PC-3 (cell line): ENCODE measurements at regions not wholly inside any gene's neighbourhood (a gene's known extent, or its start where the extent isn't known, plus 50 kb on each side); places are given as distances from the start of the nearest gene placed in this dataset.

Experiments used
- ATAC-seq: fragments of 200-7000 bp; cut with Tn5 transposase; 2 replicates; pipeline ENCODE4 v1.9.1; 2020; ENCODE audit warnings: mild to moderate bottlenecking, moderate library complexity
- BruUV-seq: library from RNA; stranded (reverse); fragments of 400-500 nt; replicated peaks from 2 replicates; lab custom pipeline; 2021; lab: Mats Ljungman, UMichigan
- CTCF ChIA-PET: fragments of 300-600 bp; sonication (Branson Sonifier 250); formaldehyde crosslinking; loops from one replicate; lab custom pipeline; 2022; ENCODE audit warnings: antibody characterized with exemption; lab: Charles Lee
- POLR2A ChIA-PET: fragments of 300-600 bp; sonication (Branson Sonifier 250); formaldehyde crosslinking; loops from one replicate; lab custom pipeline; 2022; ENCODE audit warnings: antibody characterized with exemption; ENCODE audit not compliant: unreplicated experiment; lab: Charles Lee
- DNase-seq: peaks from one replicate; pipeline ENCODE4 v3.0.0-alpha.2; 2015
- H2AFZ ChIP-seq: fragments of 300-600 bp; sonication (generic); 2 replicates; pipeline ENCODE4 v1.6.0; 2016; ENCODE audit warnings: antibody characterized with exemption, low read length
- H3F3A ChIP-seq: fragments of 300-600 bp; sonication (generic); one replicate; pipeline ENCODE4 v1.6.0; 2017; ENCODE audit warnings: antibody characterized with exemption, low read length, control low read depth, mild to moderate bottlenecking; ENCODE audit not compliant: unreplicated experiment
- H3K27ac ChIP-seq: fragments of 300-600 bp; sonication (generic); 2 replicates; pipeline ENCODE4 v1.5.1; 2016; ENCODE audit warnings: mild to moderate bottlenecking, low read length
- H3K27me3 ChIP-seq: fragments of 300-600 bp; sonication (generic); 2 replicates; pipeline ENCODE4 v1.6.1; 2016; ENCODE audit warnings: low read length, mixed read lengths
- H3K36me3 ChIP-seq: fragments of 300-600 bp; sonication (generic); 2 replicates; pipeline ENCODE4 v1.6.1; 2016; ENCODE audit warnings: low read depth, mixed run types, low read length, mixed read lengths
- H3K4me1 ChIP-seq: fragments of 300-600 bp; sonication (generic); 2 replicates; pipeline ENCODE4 v1.5.1; 2016; ENCODE audit warnings: low read length; ENCODE audit not compliant: insufficient read depth
- H3K4me2 ChIP-seq: fragments of 300-600 bp; sonication (generic); 2 replicates; pipeline ENCODE4 v1.6.0; 2016; ENCODE audit warnings: low read length
- H3K4me3 ChIP-seq: fragments of 300-600 bp; sonication (generic); 2 replicates; pipeline ENCODE4 v1.5.1; 2016; ENCODE audit warnings: mild to moderate bottlenecking, low read length, mixed read lengths
- H3K79me2 ChIP-seq: fragments of 300-600 bp; sonication (generic); 2 replicates; pipeline ENCODE4 v1.6.1; 2017; ENCODE audit warnings: low read length, mixed read lengths
- H3K9ac ChIP-seq: fragments of 300-600 bp; sonication (generic); 2 replicates; pipeline ENCODE4 v1.6.0; 2016; ENCODE audit warnings: mild to moderate bottlenecking, low read length
- H3K9me2 ChIP-seq: fragments of 300-600 bp; sonication (generic); replicated peaks from 2 replicates; pipeline ENCODE4 v1.6.1; 2016; ENCODE audit warnings: mixed run types, low read length, mixed read lengths
- H3K9me3 ChIP-seq: fragments of 300-600 bp; sonication (generic); 2 replicates; pipeline ENCODE4 v1.6.1; 2016; ENCODE audit warnings: low read length, mixed read lengths
- H4K20me1 ChIP-seq: fragments of 300-600 bp; sonication (generic); 2 replicates; pipeline ENCODE4 v1.6.1; 2016; ENCODE audit warnings: low read length, mixed read lengths
- EZH2 ChIP-seq: fragments of 300-600 bp; sonication (generic); IDR thresholded peaks from one replicate; pipeline ENCODE4 v1.6.1; 2017; ENCODE audit warnings: antibody characterized with exemption, mild to moderate bottlenecking, low read length; ENCODE audit not compliant: unreplicated experiment
- EZH2phosphoT487 ChIP-seq: fragments of 300-600 bp; sonication (generic); IDR thresholded peaks from 2 replicates; pipeline ENCODE4 v1.6.1; 2018; ENCODE audit warnings: mild to moderate bottlenecking, antibody characterized with exemption, low read length, borderline replicate concordance
- intact Hi-C: fragments of 100-400 bp; cut with micrococcal nuclease; formaldehyde crosslinking; loops from 2 replicates; pipeline ENCODE4 v1.9.0; 2023
- TF ChIP-seq, protein P1 (sequence below): fragments of 300-600 bp; sonication (generic); conservative IDR thresholded peaks from 2 replicates; pipeline ENCODE4 v1.5.1; 2017; ENCODE audit warnings: antibody characterized with exemption, low read depth, mild to moderate bottlenecking, low read length

DNA sequence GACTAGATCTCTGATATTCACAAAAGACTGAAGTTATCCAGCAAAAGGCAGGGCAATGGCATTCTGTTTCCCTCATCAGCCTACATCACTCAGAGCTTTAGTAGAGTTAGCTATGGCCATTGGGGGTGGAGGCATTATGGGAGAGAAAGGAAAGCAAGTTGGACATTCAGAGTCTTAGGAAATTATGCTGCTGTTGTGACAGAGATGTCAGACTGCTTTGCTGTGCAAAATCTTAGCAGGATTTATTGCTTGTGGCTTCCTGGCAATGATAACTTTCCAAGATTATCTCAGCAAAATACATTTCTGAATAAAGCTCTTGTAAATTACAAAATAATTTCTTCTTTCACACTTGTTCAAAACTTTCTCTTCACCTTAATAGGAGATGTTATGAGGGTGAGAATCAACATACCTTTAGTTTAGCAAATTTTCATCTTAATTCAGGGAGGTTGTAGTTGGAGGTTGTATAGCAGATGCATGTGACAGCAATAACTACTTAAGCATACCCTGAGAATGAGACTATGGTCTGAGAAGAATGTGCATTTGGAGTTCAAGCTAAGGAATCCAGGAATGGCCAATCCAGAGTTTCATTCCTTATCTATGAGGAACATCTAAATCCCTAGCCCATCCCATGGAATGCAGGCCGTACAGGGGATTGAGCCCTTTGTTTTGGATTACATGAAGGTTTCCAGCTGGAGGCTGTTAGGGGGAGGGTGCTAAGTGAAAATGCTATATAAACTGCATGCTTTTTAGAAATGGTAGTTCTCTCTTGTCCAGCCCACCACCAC is 179.8 kb downstream of the HAO1 start:
- Histone ChIP-seq H3K27me3 (no peaks in the 10 kb centered on the region), H4K20me1 (no peaks in the 10 kb centered on the region), H3K79me2 (no peaks in the 10 kb centered on the region), H3K9me2 (no peaks in the 10 kb centered on the region), H3F3A (no peaks in the 10 kb centered on the region), H3K27ac (no peak overlapping the region), H3K36me3 (no peaks in the 10 kb centered on the region), H3K4me2 (no peak overlapping the region), H3K9ac (no peak overlapping the region), H3K4me3 (no peak overlapping the region), H3K9me3 (no peaks in the 10 kb centered on the region), H2AFZ (no peak overlapping the region), H3K4me1 (no peaks in the 10 kb centered on the region)
- ChIA-PET POLR2A (interaction anchor here (0.6 kb wide), 1 partner anchor 135 kb away, joined by 4 read pairs; no protein-coding TSS in a partner anchor), CTCF (no interaction called here)
- TF ChIP-seq EZH2 (no peak), EZH2phosphoT487 (no peak)
- TF ChIP-seq, protein P1, sequence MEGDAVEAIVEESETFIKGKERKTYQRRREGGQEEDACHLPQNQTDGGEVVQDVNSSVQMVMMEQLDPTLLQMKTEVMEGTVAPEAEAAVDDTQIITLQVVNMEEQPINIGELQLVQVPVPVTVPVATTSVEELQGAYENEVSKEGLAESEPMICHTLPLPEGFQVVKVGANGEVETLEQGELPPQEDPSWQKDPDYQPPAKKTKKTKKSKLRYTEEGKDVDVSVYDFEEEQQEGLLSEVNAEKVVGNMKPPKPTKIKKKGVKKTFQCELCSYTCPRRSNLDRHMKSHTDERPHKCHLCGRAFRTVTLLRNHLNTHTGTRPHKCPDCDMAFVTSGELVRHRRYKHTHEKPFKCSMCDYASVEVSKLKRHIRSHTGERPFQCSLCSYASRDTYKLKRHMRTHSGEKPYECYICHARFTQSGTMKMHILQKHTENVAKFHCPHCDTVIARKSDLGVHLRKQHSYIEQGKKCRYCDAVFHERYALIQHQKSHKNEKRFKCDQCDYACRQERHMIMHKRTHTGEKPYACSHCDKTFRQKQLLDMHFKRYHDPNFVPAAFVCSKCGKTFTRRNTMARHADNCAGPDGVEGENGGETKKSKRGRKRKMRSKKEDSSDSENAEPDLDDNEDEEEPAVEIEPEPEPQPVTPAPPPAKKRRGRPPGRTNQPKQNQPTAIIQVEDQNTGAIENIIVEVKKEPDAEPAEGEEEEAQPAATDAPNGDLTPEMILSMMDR = no peak
- no TSS peak for BruUV-seq
- DNase-seq = no peak
- ATAC-seq = no peak
- intact Hi-C loops = no loop called here

DNA sequence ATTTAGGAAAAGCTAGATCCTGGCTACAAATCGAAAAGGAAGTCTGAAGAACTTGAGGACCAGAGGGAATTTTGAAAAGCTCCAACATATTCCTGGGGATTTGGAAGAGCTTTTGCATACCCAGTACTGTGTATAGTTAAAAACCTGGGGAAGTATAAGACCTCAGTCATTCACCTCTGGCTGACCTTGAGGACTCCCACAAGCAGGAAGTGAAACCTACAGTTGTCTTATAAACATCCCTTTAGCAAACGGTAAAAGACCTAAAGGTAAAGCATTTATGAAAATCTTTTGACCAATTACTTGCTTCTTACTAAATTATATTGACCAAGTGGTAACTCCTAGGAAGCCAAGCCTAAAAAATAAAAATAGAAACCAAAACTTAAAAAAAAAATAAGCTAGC is 175.0 kb downstream of the HAO1 start:
- DNase-seq (no peak), ATAC-seq (no peak)
- H4K20me1 ChIP-seq = no peaks in the 10 kb centered on the region
- no peaks in the 10 kb centered on the region for H3F3A ChIP-seq
- no peaks in the 10 kb centered on the region for H3K27me3 ChIP-seq
- BruUV-seq = no TSS peak
- no peaks in the 10 kb centered on the region for H3K9me3 ChIP-seq
- no peak overlapping the region for H3K4me3 ChIP-seq
- ChIA-PET POLR2A (no interaction called here), CTCF (no interaction called here)
- no peaks in the 10 kb centered on the region for H3K36me3 ChIP-seq
- intact Hi-C loops = no loop called here
- no peak overlapping the region for H2AFZ ChIP-seq
- H3K27ac ChIP-seq = no peak overlapping the region
- H3K79me2 ChIP-seq = no peaks in the 10 kb centered on the region
- H3K4me2 ChIP-seq = no peak overlapping the region
- no peaks in the 10 kb centered on the region for H3K9me2 ChIP-seq
- no peak overlapping the region for H3K9ac ChIP-seq
- TF ChIP-seq EZH2phosphoT487 = no peak
- TF ChIP-seq EZH2 = no peak
- TF ChIP-seq, protein P1 = no peak
- peaks cover 4% of the 10 kb centered on the region; the same call in 1 of the 2 replicates for H3K4me1 ChIP-seq

DNA sequence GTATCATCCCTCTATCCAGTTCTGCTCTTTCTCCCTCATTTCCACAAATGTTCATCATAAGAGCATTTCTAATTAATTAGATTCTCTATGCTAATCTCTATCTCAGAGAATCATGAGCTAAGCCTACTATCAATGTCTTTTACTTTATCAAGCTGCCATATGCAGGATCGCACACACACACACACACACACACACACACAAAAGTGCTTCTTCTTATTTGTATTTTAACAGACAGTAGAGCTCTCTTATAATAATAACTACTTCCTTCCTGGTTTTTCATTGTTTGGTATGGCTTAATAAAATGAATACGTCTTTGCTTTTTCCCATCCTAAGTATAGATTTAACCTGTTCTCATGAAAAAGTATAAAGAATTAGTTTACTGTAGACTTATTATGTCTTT is 170.2 kb downstream of the HAO1 start:
- H3K27me3 ChIP-seq = no peaks in the 10 kb centered on the region
- ATAC-seq (no peak), DNase-seq (no peak)
- peak overlapping the region; percentile 6 for H3K9ac ChIP-seq
- H3K9me3 ChIP-seq = no peaks in the 10 kb centered on the region
- no peak overlapping the region for H3K4me2 ChIP-seq
- intact Hi-C loops = no loop called here
- peaks cover 26% of the 10 kb centered on the region for H3K4me1 ChIP-seq
- BruUV-seq = no TSS peak
- no peak for TF ChIP-seq EZH2phosphoT487
- no peak for TF ChIP-seq EZH2
- TF ChIP-seq, protein P1 = no peak
- POLR2A ChIA-PET = interaction anchor here (0.7 kb wide), 1 partner anchor 106 kb away, joined by 4 read pairs; no protein-coding TSS in a partner anchor
- CTCF ChIA-PET = no interaction called here
- peak overlapping the region; percentile 58 for H3K27ac ChIP-seq
- no peaks in the 10 kb centered on the region for H4K20me1 ChIP-seq
- no peak overlapping the region for H2AFZ ChIP-seq
- no peaks in the 10 kb centered on the region for H3K79me2 ChIP-seq
- H3F3A ChIP-seq = no peaks in the 10 kb centered on the region
- no peaks in the 10 kb centered on the region for H3K9me2 ChIP-seq
- H3K4me3 ChIP-seq = no peak overlapping the region
- no peaks in the 10 kb centered on the region for H3K36me3 ChIP-seq
